ENCODE measurements at regions not wholly inside any gene's neighbourhood (a gene's known extent, or its start where the extent isn't known, plus 50 kb on each side); places are given as distances from the start of the nearest gene placed in this dataset.

GRCh38 chr3:72555714-72556113 lies 292.5 kb downstream of the SHQ1 start:
- TF ChIP-seq, protein P1, sequence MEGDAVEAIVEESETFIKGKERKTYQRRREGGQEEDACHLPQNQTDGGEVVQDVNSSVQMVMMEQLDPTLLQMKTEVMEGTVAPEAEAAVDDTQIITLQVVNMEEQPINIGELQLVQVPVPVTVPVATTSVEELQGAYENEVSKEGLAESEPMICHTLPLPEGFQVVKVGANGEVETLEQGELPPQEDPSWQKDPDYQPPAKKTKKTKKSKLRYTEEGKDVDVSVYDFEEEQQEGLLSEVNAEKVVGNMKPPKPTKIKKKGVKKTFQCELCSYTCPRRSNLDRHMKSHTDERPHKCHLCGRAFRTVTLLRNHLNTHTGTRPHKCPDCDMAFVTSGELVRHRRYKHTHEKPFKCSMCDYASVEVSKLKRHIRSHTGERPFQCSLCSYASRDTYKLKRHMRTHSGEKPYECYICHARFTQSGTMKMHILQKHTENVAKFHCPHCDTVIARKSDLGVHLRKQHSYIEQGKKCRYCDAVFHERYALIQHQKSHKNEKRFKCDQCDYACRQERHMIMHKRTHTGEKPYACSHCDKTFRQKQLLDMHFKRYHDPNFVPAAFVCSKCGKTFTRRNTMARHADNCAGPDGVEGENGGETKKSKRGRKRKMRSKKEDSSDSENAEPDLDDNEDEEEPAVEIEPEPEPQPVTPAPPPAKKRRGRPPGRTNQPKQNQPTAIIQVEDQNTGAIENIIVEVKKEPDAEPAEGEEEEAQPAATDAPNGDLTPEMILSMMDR (IDR thresholded peaks at IDR 0.05) = no peak
- Mint-ChIP-seq H3K36me3 (ENCODE audit: unreplicated experiment) (no peaks in the 10 kb centered on the region), H3K4me3 (ENCODE audit: unreplicated experiment) (no peak overlapping the region), H3K27me3 (ENCODE audit: unreplicated experiment) (peaks cover 8% of the 10 kb centered on the region), H3K27ac (ENCODE audit: unreplicated experiment) (no peak overlapping the region), H3K9me3 (ENCODE audit: unreplicated experiment) (peaks cover 6% of the 10 kb centered on the region), H3K4me1 (ENCODE audit: unreplicated experiment) (no peaks in the 10 kb centered on the region)
- no peak for DNase-seq (ENCODE audit: extremely low spot score, unreplicated experiment)

- Mint-ChIP-seq H3K4me3 (ENCODE audit: unreplicated experiment) (no peak overlapping the region), H3K27ac (ENCODE audit: unreplicated experiment) (no peak overlapping the region), H3K9me3 (ENCODE audit: unreplicated experiment) (peaks cover 6% of the 10 kb centered on the region), H3K4me1 (ENCODE audit: unreplicated experiment) (peaks cover 2% of the 10 kb centered on the region), H3K36me3 (ENCODE audit: unreplicated experiment) (no peaks in the 10 kb centered on the region), H3K27me3 (ENCODE audit: unreplicated experiment) (peaks cover 8% of the 10 kb centered on the region)
- TF ChIP-seq, protein P1 (IDR thresholded peaks at IDR 0.05) = no peak
- no peak for DNase-seq (ENCODE audit: extremely low spot score, unreplicated experiment)
Measured at GRCh38 chr3:72554689-72555088, 293.6 kb downstream of the SHQ1 start.

- H3K27me3 Mint-ChIP-seq (ENCODE audit: unreplicated experiment) = peaks cover 8% of the 10 kb centered on the region
- peaks cover 6% of the 10 kb centered on the region for H3K9me3 Mint-ChIP-seq (ENCODE audit: unreplicated experiment)
- no peak overlapping the region for H3K4me3 Mint-ChIP-seq (ENCODE audit: unreplicated experiment)
- no peak overlapping the region for H3K27ac Mint-ChIP-seq (ENCODE audit: unreplicated experiment)
- H3K36me3 Mint-ChIP-seq (ENCODE audit: unreplicated experiment) = no peaks in the 10 kb centered on the region
- TF ChIP-seq, protein P1 (IDR thresholded peaks at IDR 0.05) = no peak
- H3K4me1 Mint-ChIP-seq (ENCODE audit: unreplicated experiment) = peaks cover 2% of the 10 kb centered on the region
- no peak for DNase-seq (ENCODE audit: extremely low spot score, unreplicated experiment)
Measured at GRCh38 chr3:72553298-72553697, 294.9 kb downstream of the SHQ1 start.

- DNase-seq (ENCODE audit: extremely low spot score, unreplicated experiment) = no peak
- TF ChIP-seq, protein P1 (IDR thresholded peaks at IDR 0.05) = no peak
- no peaks in the 10 kb centered on the region for H3K9me3 Mint-ChIP-seq (ENCODE audit: unreplicated experiment)
- peaks cover 6% of the 10 kb centered on the region for H3K27me3 Mint-ChIP-seq (ENCODE audit: unreplicated experiment)
- H3K4me1 Mint-ChIP-seq (ENCODE audit: unreplicated experiment) = peaks cover 2% of the 10 kb centered on the region
- no peak overlapping the region for H3K4me3 Mint-ChIP-seq (ENCODE audit: unreplicated experiment)
- H3K27ac Mint-ChIP-seq (ENCODE audit: unreplicated experiment) = no peak overlapping the region
- no peaks in the 10 kb centered on the region for H3K36me3 Mint-ChIP-seq (ENCODE audit: unreplicated experiment)
Measured at GRCh38 chr3:72550582-72551262, 297.5 kb downstream of the SHQ1 start.

DNA sequence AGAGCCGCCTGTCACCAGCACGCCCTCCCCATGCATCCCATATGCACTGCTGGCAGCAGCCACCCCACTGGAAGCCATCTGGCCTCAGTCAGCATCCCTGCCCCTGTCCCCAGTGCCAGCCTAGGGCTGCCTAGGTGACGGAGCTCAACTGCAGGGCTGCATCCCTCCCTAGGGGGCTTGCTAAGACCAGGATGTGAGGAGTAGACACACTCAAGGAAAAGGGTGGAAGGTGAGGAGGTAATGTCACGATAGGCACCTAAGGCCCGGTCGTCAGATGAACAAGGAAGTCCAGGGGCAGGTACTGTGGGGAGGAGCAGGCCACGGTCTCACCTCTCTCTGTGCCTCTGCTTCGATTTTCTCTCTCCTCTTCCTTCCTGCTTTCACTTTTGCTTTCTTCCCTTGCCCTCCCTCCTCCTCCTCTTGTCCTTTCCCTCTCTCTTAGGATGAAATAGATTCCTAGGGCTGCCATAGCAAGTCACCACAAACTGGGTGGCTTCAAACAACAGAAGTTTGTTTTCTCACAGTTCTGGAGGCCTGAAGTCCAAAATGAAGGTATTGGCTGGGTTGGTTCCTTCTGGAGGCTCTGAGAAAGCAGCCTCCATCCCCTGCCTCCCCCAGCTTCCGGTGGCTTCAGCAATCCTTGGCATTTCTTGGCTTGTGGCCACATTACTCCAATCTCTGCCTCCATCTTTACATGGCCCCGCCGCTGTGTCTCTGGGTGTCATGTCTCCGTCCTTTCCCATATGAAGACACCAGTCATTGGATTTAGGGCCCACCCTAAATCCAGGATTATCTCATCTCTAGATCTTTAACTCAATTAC lies 298.3 kb downstream of the SHQ1 start:
- H3K4me3 Mint-ChIP-seq (ENCODE audit: unreplicated experiment) = peak overlapping the region; percentile 1
- H3K4me1 Mint-ChIP-seq (ENCODE audit: unreplicated experiment) = peaks cover 2% of the 10 kb centered on the region
- H3K27me3 Mint-ChIP-seq (ENCODE audit: unreplicated experiment) = peaks cover 3% of the 10 kb centered on the region
- H3K36me3 Mint-ChIP-seq (ENCODE audit: unreplicated experiment) = no peaks in the 10 kb centered on the region
- H3K9me3 Mint-ChIP-seq (ENCODE audit: unreplicated experiment) = no peaks in the 10 kb centered on the region
- no peak for DNase-seq (ENCODE audit: extremely low spot score, unreplicated experiment)
- H3K27ac Mint-ChIP-seq (ENCODE audit: unreplicated experiment) = no peak overlapping the region
- TF ChIP-seq, protein P1 (IDR thresholded peaks at IDR 0.05) = no peak

All from osteocyte (in vitro differentiated cells).